Suppressor macrophage treated with lipopolysaccharide for 1 hour (primary cell): ENCODE measurements at regions not wholly inside any gene's neighbourhood (a gene's known extent, or its start where the extent isn't known, plus 50 kb on each side); places are given as distances from the start of the nearest gene placed in this dataset.

Experiments
- DNase-seq, 3 donors: peaks; one replicate each; pipeline ENCODE4 v3.0.0-alpha.2; 2020 to 2022

DNA sequence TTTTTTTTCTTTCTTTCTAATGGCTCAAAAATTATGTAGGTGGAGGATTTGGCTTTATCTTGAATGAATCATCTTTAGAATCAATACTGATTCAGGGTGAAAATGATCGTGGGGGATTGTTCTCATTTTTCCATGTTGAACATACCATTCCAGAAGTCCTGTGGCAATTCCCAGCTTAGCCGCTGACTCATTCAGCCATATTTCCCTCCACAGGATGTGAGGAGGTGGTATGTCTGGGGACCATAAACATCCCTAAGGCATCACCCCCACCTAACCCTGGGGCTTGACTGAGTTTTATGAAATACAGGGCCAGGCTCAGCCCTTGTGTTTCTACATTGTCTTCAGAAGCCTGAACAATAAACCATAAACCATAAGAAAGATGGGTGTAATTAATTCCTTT is 92.7 kb upstream of the FN1 start:
- no peak for DNase-seq

DNA sequence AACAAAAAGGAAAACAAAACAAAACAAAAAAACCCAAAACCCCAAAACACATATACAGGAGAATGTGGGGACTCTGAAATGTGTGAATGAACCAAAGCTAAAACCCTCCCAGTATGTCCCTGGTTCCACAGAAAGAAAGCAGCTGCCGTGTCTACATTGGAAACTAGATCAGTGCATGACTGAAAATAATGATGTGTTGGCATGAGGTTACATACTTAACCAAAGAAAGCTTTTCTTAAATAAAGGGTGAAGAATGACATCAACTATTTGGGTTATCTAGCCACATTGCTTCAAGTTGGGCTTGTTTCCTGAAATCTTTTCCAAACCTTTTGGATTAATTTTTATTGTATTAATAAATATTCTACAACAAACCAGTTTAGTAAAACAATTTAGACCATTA is 91.9 kb upstream of the FN1 start:
- no peak for DNase-seq

DNA sequence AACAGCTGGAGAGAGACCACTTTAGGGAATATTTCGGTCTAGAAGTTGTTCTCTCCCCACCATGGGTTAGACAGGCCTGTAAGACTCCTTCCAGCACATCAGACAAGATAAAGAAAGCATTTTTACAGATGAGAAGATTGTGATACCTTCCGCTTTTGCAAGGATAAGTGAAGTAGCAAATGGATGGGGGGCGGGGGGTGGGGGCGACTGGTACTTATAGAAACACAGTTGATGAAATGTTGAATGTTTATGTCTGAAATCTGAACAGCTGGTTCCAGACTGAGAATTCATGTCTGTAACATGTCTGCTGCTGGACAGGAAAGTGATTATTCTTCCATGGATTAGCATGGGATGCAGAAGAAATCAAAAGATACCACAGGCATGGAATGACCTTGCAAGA is 90.5 kb upstream of the FN1 start:
- no peak for DNase-seq

DNA sequence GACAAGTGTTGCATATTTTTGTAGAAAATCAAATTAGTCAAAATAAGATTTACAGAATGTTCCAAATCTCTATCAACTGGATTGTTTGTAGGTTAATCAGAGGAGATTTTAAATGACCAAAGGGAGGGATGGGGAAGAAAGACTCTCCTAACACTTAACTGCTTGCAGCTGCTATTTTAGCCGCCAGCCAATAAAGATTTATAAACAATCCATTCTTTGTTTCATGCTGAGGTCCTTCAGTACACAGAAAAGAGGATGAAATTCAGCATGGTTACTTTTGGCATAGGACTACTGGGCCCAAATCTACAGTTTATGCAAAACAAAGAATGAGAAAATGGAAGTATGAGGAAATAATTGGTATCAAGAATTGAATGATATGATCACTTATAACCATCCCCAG is 86.4 kb upstream of the FN1 start:
- no peak for DNase-seq

DNA sequence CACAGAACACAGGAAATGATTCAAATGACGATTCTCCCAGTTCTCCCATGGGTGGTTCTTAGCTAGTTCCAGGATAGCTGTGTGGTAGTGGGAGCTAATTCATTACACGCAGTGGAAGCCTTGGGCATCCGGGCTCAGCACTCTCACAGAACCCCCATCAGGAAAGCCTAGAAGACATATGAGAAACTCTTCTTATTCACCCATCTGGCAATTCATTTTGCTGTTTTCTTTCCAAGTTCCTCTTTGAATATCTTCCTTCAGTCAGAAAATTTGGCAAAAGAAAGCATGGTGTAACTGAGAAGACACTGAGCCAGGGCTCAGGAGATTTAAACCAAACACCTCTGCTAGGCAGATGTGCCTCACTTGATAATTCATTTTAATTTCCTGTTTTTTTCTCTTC is 85.2 kb upstream of the FN1 start:
- DNase-seq = no peak

DNA sequence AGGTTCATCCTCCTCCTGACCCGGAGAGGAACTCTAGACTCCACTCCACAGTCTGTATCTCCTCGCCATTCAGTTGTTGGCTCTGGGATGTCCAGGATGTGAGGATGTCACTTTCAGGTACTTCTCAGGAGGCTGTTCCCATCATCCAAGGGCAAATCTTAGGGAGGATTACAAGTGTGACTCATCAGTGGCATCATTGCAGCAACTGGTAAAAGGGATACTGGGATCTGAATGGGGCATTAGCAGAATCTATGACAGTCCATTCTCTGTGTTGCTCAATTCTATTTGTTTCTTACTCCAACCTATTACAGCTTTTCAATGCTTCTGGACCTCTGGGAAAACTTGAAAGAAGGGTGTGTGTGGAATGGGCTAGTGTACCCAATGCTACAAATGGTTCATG is 81.5 kb upstream of the FN1 start:
- no peak for DNase-seq

DNA sequence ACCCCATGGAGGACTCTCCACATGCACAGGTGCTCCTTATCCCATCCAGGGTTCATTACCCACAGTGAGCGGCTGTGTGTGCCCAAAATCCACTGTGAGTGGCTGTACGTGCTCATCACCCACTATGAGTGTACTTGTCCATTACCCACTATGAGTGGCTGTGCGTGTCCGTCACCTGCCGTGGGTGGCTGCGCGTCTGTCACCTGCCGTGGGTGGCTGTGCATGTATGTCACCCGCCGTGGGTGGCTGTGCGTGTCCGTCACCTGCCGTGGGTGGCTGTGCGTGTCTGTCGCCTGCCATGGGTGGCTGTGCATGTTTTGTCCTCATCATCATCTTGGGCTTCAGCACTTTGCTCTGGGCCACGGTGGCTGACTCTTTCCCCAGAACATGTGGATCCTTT is 78.6 kb upstream of the FN1 start:
- no peak for DNase-seq

DNA sequence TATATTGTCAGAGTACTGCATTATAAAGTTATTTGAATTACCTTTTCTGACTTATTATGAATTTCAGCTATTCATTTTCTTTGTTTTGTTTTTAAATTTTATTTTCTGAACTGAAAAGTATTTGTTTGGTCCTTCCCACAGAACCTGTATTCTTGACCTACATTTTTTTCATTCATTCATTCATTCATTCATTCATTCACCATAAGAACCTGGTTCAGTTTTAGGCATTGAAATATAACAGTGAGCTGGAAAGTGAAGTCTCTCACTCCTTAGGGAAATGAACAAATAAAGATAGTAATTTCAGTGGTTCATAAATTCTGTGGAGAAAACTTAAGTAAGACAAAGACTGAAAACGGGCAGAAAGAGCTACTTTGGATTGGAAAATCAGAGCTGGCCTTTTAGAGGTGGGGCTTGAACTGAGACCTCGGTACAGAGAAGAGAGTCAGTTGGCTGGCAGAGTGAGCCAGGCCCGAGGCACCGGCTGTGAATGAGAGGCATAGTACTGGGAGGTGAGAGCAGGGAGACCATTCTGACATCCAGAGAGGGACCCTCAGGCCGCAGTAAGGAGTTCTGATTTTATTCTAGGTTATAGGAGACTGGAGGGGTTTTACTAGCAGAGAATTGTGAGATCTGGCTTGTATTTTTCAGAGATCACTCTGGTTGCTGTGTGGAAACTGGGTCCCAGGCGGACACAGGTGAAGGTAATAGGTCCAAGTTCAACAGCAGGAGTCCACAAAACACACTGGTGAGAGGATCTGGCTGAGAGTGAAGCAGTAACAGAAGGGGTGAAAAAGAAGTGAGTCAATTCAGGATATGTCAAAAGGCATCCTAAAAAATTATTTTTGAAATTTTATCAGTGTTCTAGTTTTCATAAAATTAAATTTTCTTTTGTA is 75.8 kb upstream of the FN1 start:
- no peak for DNase-seq

DNA sequence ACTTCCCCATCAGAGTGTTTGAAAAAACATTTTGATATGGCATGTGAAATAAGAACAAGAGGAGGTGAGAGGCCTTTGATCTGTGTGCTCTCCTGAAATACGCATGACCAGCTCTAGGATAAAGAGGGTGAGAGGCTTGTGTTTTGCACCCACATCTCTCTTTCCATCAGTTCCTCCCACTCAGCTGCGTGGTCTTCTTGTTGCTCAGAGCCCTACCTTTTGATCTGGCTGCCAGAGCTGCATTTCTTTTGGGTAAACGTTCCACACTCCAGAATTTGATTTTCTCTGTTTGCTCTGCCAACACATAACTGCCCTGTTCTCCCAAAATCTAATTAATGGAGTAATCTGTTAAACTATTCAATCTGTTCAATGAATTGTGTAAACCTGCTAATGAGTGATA is 72.0 kb upstream of the FN1 start:
- DNase-seq = no peak

DNA sequence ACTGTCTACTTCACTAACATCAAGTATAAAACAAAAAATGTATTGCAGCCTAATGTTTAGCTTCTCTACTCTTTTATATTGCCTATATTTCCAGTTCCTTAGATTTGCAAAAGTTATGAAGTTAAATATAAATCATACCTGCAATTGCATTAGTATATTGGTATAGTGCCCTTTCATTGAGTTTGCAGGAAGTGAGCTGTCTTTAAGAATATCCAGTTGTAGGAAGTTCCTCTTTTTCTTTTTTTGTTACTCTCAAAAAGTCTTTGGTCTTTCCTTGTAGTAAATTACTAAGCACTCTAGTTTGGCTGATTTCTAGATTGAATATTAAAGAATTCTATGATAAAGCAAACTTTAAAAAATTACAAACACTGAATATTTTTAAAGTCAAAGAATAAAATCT is 71.3 kb upstream of the FN1 start:
- peak; percentile 19 to 54 (median 49) for DNase-seq

DNA sequence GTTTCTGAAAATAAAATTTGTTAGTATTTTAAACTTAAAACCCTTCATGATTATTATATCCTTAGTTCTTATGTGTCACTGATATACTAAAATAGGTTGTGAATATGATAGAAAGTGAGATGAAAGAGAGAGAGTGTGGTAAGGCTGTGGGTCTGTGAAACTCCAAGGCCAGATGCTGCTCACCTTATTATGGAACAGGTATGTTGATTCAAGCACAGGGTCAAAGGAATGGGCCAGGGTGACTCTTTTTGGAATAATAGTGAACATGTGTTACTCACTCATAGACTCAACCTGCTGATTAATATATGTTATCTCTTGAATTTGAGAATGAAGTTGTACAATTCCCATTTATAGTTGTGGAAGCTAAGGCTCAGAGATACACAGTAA is 70.7 kb upstream of the FN1 start:
- DNase-seq = no peak

DNA sequence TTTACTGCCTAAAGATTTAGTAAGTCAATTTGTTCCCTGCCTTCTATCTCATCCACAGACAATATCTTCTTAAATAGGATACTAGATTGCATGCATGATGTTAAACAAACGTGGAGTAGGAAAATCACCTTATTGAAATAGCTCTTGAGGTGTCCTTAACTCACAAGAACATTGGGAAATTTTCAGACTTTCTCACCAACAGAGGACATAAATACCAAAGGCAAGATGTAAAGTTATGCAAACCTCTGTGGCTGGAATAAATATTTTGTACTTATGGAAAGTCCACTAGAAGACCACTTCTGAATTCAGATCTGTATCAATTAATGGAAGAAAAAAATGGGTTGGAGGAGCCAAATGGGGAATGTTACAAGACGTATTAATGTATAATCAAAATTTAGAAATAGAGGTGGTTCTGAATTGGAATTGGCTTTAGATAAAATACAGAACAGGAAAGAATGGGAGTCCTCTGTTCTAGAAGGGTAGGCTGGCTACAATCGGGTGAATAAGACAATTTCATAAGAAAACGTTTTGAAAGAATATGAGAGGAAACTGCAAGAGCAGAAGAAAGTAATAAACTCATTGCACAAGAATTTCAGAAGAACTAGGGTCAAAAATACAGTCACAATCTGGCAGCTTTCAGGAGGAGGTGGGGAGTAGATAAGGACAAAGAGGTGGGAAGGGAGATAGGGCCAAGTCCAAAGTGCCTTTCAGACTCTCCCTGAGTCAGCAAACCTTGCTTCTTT is 69.3 kb upstream of the FN1 start:
- peak; percentile 18 to 78 (median 18) for DNase-seq

DNA sequence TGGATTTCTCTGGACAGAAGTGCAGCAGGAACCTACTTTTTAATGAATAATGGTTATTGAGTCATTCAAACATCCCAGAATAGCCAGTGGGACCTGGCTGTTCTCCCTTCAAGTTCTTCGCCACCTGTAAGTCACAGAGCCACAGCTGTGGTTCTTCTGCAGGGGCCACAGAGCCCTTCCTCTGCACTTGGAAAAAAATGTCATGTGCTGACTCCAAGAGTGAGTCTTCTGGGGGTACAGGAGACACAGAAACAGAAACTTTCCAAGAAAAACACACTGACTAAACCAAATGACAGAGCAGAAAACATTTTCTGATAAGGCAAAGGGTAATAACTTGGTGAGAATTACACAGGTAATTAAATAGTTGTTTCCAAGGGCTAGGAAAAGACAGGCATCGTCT is 68.7 kb upstream of the FN1 start:
- DNase-seq = peak in 1 of 3 donors; percentile 26

DNA sequence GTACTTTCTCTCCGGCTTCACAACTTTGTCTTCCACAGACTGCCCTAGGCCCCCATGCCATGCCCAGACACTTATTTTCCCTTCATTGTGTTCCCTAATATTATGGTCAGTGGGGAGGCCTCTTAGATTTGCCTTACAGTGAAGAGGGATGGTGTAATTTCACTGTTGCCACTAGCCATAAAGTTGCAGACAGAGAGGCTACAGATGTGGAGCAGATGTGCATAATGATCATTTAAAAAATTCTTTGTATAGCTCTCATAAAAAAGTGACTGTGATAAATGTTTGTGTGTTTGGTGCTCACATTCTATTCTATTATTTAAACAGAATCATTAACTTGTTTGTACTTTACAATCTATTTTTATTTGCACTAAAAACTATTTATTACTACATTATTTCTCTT is 67.5 kb upstream of the FN1 start:
- no peak for DNase-seq

DNA sequence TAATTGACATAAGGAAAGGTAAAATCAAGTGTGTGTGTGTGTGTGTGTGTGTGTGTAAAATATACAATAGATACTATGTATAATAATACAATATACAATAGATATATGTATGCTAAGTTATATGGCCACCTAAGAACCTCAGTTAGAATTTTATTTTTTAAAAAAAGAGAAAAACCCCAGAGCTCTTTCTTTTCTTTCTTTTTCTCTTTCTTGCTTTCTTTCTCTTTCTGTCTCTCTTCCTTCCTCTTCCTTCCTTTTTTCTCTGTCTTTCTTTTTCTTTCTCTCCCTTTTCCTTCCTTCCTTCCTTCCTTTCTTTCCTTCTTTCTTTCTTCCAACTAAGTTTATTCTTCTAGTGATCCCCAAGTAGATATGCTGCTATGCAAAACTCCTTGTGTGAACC is 64.6 kb upstream of the FN1 start:
- DNase-seq = no peak

DNA sequence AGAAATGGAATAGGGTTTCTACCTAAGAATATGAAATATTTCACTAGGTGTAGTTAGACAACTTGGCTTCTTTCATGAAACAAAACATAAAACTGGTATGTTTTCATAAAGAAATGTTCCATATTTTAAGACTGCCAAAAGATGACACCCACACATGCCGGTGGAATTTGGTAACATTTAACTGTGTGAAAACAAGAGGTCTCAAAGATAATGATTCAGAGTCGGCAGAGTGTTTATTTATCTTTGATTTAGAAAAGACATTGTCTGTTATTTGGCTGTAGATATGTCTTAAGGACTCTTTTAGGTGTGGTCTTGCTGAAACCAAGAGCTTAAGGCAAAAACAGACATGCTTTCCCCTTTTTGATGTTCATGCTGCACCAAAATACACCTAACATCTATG is 63.5 kb upstream of the FN1 start:
- no peak for DNase-seq

DNA sequence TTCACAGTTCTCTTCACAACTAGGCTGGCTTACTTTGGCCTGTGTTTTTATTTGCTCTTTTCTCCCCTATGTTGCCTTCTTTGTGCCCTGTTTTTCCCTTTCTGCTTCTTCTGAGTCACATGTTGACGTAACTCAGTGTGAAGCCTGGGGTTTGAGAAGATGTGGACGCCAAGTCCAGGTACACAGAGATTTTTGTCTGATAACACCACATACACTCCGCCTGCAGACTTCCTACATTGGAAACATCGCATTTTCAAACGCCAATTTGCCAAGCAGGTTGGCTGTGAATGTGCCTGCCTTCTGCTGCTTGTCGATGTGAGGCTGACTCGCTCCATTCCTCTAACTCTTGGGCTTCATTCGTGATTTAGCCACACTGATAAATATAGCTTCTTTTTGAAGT is 62.6 kb upstream of the FN1 start:
- no peak for DNase-seq

DNA sequence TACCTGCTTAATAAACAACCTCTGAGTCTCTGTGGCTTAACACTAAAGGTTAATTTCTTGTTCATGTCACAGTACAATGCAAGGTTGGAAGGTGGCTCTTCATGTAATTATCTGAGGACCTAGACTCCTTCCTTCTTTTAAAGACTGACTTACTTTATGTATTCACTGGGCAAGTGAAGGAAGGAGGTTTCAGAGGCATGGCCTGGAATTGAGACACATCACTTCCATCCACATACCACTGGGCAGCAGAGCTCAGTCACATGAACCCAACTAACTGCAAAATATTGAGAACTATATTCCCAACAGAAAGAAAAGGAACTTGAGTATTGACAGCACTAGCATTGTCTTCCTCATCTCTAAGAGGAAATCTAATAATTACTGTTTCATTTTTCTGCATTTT is 57.5 kb upstream of the FN1 start:
- peak; percentile 24 to 41 (median 38) for DNase-seq

DNA sequence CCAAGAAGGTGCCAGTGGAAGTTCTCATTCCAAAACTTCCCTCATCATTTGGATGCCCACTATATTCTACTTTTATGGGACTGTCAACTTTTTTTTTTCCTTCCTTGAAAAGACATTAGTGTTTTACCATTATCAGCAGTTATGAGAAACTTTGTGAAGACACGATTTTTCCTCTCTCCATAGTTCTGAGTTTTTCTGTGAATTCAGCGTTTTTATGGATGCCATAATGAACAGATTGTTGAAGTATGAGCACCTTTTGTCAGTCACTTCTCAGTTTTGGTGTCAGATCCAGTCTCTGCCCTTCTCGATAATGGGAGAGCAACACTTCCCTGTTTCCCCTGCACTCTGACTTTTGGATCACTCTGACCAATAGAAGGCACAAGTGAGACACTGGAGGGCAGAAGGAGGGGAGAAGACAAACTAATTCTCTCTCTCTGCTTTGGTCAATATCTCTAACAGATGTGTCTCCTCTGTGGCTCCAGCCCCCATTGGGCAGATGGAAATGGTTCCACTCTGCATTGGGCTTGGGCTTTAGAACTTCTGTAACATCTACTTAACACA is 53.5 kb upstream of the FN1 start:
- DNase-seq = no peak

DNA sequence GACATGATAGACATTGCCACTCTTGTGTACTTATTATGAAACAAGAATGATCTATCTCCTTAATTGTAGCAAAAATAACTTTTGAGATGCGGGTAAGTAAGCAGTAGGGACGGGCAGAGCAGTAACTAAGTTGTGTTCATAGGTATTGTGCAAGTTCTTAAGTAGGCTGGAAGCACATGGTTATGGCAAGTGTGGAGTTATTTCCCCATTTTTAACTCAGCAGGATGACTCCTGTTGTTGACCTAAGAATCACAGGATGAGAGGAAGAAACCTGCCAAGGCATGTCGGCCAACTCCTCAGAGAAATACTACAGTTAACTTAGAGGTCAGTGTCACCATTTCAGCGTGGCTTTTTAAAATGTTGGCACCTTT is 51.1 kb upstream of the FN1 start:
- peak; percentile 75 to 90 (median 86) for DNase-seq

DNA sequence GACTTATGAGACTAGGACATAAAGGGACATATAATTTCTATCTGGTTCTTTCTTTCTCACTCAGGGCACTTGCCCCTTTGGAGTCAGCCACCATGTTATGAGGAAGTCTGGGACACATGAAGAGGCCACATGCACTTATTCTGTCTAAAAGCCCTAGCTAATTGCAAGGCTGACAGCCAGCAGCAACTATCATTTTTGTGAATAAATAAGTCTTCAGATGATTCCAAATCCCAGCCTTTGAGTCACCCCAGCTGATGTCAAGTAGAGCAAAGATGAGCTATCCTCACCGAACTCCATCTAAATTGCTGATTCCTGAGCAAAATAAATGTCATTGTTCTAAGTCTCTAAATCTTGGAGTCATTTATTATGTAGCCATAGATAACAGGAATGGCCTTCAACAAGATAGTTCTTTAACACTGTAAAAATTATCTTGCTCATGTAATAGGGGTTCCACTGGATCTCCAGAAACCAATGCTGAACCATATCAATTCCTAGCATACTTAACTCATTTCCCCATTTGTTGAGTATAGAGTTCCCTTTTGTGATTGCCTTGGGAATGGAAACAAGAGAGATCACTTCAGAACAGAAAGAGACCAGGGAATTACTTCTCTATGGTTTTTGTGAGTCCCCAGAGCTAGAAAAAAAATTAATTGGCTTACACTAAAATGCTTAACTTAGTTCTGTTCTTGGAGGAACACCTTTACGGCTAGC is 50.6 kb upstream of the FN1 start:
- peak; percentile 20 to 71 (median 49) for DNase-seq
